HFF-Myc (cell line): ENCODE measurements at regions not wholly inside any gene's neighbourhood (a gene's known extent, or its start where the extent isn't known, plus 50 kb on each side); places are given as distances from the start of the nearest gene placed in this dataset.

Experiments
- DNase-seq: peaks from one replicate; pipeline ENCODE4 v3.0.0-alpha.2; 2011; ENCODE audit warnings: low read depth; ENCODE audit errors: extremely low read depth
- H3K4me3 ChIP-seq: replicated peaks from 2 replicates; pipeline ENCODE4 v1.5.1; 2011; ENCODE audit warnings: low read depth, mild to moderate bottlenecking, control low read depth, low read length
- TF ChIP-seq, protein P1 (sequence below): IDR thresholded peaks from 2 replicates; pipeline ENCODE4 v1.5.1; 2012; ENCODE audit warnings: mild to moderate bottlenecking, low read depth, low read length, control low read depth; ENCODE audit errors: missing control alignments

DNA sequence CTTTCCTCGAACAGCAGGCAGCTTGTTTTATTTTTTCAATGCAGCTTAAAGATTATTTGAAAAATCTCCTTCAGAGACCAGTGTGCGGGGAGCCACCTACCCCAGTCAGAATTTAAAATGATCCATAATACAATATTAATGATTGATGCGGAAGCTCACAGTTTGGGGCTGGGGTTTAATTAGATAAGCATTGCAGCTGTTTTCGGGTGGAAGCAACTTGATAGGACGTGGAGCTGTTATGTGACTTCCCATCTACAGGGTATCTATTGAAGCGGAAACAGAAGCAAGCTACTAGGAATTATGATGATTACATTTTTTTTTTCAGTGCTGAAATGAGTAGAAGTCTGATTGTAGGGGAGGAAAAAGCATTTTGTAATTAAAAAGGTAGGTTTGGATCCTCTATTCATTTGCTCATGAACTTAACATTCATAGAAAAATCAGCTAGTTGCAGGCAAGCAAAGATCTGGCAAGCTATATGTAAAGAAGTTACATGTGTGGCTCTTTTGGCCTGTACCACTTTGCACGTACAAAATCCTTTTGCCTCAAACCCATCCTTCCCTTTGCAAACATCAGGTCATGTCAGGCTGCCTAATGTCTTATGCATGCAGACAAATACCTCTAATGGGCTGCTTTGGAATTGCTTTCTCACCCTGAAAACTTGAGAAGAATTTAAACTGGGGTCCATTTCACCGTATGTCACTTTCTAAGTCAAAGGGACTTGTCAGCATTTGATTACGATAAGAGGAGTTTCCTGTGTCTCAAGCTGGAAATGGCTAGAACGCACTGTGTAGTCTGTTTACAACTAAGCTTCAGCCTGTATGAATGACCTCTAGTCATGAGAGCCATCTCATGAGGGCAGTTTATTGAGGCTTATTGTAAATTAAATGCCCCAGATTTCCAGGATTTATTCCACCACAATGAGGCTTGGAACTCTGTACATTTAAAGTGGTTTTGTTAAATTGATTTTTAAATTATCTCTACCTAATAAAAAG lies 267.1 kb upstream of the TMTC4 start:
- no peak for DNase-seq
- H3K4me3 ChIP-seq: no peak overlapping the region
- TF ChIP-seq, protein P1, sequence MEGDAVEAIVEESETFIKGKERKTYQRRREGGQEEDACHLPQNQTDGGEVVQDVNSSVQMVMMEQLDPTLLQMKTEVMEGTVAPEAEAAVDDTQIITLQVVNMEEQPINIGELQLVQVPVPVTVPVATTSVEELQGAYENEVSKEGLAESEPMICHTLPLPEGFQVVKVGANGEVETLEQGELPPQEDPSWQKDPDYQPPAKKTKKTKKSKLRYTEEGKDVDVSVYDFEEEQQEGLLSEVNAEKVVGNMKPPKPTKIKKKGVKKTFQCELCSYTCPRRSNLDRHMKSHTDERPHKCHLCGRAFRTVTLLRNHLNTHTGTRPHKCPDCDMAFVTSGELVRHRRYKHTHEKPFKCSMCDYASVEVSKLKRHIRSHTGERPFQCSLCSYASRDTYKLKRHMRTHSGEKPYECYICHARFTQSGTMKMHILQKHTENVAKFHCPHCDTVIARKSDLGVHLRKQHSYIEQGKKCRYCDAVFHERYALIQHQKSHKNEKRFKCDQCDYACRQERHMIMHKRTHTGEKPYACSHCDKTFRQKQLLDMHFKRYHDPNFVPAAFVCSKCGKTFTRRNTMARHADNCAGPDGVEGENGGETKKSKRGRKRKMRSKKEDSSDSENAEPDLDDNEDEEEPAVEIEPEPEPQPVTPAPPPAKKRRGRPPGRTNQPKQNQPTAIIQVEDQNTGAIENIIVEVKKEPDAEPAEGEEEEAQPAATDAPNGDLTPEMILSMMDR: no peak

DNA sequence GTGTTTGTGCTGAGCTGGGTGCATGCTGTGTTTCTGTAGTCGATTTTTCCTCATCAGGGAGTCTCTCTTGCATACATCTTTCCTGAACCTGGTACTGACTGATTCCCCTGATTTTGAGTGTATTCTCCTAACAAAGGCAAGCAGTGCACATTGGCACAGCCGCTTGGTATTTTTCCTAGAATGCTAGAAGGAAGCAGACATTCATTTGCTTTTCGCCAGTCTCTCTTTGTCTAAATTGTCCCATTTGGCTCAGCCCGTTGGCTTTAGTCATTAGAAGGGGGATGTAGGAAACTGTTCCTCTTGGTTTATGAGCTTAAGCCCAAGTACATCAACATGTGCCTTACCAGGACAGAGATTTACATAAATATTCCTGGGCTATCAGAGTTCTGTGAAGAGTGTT lies 266.1 kb upstream of the TMTC4 start:
- no peak for DNase-seq
- TF ChIP-seq, protein P1: no peak
- no peak overlapping the region for H3K4me3 ChIP-seq

DNA sequence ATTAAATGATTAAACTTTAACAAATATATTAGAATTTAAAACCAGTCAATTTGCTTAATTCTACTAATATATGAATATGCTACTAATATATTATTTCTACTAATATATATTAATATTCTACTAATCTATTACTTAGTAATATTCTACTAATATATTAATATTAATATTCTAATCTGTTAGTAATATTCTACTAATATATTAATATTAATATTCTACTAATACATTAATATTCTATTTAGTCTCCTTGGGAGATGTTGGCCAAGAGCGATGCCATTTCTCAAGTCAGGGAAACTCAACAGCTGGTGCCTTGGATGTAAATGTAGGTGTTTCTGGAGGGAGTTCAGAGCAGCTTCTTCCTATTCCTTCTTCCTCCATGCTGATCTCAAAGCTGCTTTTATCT lies 259.2 kb upstream of the TMTC4 start:
- H3K4me3 ChIP-seq: no peak overlapping the region
- TF ChIP-seq, protein P1: no peak
- no peak for DNase-seq

DNA sequence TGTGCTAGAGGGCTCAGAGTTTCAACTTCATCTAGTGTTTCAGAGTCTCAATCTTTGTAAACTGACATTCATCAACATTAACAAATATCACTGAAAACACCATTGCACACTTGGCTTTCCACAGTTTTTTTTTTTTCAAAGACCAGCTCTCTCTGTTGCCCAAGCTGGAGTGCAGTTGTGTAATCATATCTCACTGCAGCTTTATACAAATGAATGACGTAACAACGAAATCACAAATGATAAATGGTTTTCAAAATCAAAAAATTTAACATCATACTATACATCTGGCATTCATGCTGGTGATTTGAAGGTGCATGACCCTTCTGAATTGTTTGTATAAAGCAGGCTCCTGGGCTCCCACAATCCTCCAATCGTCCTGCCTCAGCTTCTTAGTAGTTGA lies 248.0 kb upstream of the TMTC4 start:
- H3K4me3 ChIP-seq: no peak overlapping the region
- DNase-seq: no peak
- TF ChIP-seq, protein P1: no peak

DNA sequence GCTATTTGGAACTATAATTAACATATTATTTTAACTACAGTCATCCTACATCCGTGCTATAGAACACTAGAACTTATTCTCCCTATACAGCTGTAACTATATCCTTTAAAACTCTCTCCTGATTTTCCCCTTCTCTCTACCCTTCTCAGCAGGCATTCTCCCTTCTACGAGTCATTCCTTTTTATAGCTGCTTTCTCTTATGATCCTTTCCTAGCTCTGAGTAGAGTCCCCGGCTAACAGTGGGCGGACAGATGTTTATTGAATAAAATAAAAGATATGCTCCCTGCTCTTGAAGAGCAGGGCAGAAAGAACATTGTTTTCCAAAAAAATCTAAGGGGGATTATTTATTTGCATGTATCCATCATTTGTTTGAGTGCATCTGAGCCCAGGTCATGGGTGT lies 246.5 kb upstream of the TMTC4 start:
- H3K4me3 ChIP-seq: no peak overlapping the region
- DNase-seq: no peak

DNA sequence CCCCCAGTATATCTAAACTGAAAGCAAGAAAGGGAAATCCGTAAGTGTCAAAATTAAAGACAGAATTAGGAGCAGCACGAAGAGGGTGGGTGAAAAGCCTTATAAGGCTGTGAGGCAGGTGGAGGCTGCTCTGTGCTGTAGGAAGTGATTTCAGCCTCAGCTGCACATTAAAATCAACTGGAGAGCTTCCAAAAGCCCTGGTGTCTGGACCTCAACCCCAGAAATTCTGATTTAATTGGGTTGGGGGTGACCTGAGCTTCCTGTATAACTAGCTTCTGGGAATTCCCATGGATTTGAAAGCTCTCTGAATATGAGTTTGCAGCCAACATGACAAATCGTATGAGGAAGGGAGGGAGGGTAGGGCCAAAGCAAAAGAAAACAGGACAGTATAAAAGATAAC lies 242.4 kb upstream of the TMTC4 start:
- no peak for DNase-seq
- TF ChIP-seq, protein P1: no peak
- no peak overlapping the region for H3K4me3 ChIP-seq

More for the DNA sequence above, 246.5 kb upstream of the TMTC4 start:
- TF ChIP-seq, protein P1: no peak

DNA sequence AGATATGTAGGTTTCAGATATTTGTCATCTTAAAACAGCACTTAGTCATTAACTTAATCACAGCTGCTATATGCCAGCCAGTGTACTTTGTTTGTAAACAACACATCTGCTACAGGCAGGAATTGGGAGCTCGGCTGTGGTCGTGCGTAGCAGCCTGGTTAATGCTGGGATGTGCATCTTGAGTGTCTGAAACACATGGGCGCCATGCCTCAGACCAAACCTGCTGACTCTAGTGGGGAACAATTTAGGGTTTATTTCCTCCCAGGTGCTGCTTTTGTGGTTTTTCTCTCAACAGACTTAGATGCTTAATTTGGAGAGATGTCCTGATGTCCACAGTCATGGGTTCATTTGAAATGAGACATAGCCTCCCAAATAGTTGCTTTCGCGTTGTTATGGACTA lies 238.5 kb upstream of the TMTC4 start:
- no peak for DNase-seq
- TF ChIP-seq, protein P1: no peak
- H3K4me3 ChIP-seq: no peak overlapping the region
